Activated CD8-positive, alpha-beta T cell treated with anti-CD3 and anti-CD28 coated beads, Interleukin-2, amount 10 ng/mL, durations not matched to agents 7 days and 5 days (primary cell): ENCODE measurements at regions not wholly inside any gene's neighbourhood (a gene's known extent, or its start where the extent isn't known, plus 50 kb on each side); places are given as distances from the start of the nearest gene placed in this dataset.

Experiments
- ATAC-seq: fragments of 150-1000 bp; cut with Tn5 transposase; one replicate; pipeline ENCODE4 v1.10.0; 2021; ENCODE audit warnings: moderate library complexity
- CTCF ChIA-PET: fragments of 350-600 bp; sonication (Branson Sonifier 250); formaldehyde crosslinking; loops from one replicate; lab custom pipeline; 2021; ENCODE audit warnings: antibody characterized with exemption; lab: Charles Lee
- POLR2A ChIA-PET: fragments of 350-600 bp; sonication (Branson Sonifier 250); formaldehyde crosslinking; loops from one replicate; lab custom pipeline; 2021; ENCODE audit warnings: antibody characterized with exemption; lab: Charles Lee
- DNase-seq: peaks from one replicate; pipeline ENCODE4 v3.0.0-alpha.2; 2020
- H3K27ac Mint-ChIP-seq: one replicate; pipeline ENCODE4 v1.8.0; 2021; ENCODE audit warnings: mild to moderate bottlenecking, mixed read lengths
- H3K27me3 Mint-ChIP-seq: one replicate; pipeline ENCODE4 v1.8.0; 2021; ENCODE audit warnings: low read depth, mixed read lengths
- H3K36me3 Mint-ChIP-seq: one replicate; pipeline ENCODE4 v1.8.0; 2021; ENCODE audit warnings: low read depth, mixed read lengths
- H3K4me1 Mint-ChIP-seq: one replicate; pipeline ENCODE4 v1.8.0; 2021; ENCODE audit warnings: low read depth, mixed read lengths
- H3K4me3 Mint-ChIP-seq: one replicate; pipeline ENCODE4 v1.8.0; 2021; ENCODE audit warnings: mild to moderate bottlenecking, mixed read lengths
- H3K9me3 Mint-ChIP-seq: one replicate; pipeline ENCODE4 v1.8.0; 2022; ENCODE audit warnings: mixed read lengths; ENCODE audit not compliant: insufficient read depth

- ATAC-seq = no peak
These were observed 202.1 kb upstream of the KLF4 start for GRCh38 chr9:107691664-107692063.

DNA sequence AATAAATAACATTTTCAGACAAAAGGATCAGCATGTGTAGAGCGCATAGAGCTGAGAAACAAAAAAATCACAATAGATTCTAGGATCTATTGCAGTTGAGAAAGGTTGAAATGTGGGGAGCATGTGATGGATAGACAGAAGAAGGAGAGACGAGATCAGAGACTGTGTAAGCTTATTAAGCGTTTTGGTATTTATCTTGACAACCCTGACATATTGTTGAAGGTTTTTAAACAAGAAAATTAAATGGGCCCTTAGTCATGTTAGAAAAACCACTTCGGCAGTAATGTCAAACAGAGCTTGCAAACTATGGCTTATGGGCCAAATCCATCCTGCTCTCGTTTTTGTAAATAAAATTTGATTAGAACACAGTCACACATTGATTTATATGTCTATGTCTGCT lies 200.5 kb upstream of the KLF4 start:
- H3K9me3 Mint-ChIP-seq = no peaks in the 10 kb centered on the region
- no peak for ATAC-seq
- H3K4me3 Mint-ChIP-seq = no peak overlapping the region
- H3K4me1 Mint-ChIP-seq = no peaks in the 10 kb centered on the region
- H3K27me3 Mint-ChIP-seq = no peaks in the 10 kb centered on the region
- POLR2A ChIA-PET = no interaction called here
- DNase-seq = no peak
- H3K36me3 Mint-ChIP-seq = no peaks in the 10 kb centered on the region
- CTCF ChIA-PET = no interaction called here
- no peak overlapping the region for H3K27ac Mint-ChIP-seq

More at GRCh38 chr9:107691664-107692063, 202.1 kb upstream of the KLF4 start:
- DNase-seq = no peak
- no peaks in the 10 kb centered on the region for H3K36me3 Mint-ChIP-seq
- no peak overlapping the region for H3K4me3 Mint-ChIP-seq
- ChIA-PET CTCF (no interaction called here), POLR2A (no interaction called here)
- H3K27me3 Mint-ChIP-seq = no peaks in the 10 kb centered on the region
- H3K9me3 Mint-ChIP-seq = no peaks in the 10 kb centered on the region
- H3K4me1 Mint-ChIP-seq = no peaks in the 10 kb centered on the region
- no peak overlapping the region for H3K27ac Mint-ChIP-seq

GRCh38 chr9:107688728-107689127 lies 199.2 kb upstream of the KLF4 start:
- Mint-ChIP-seq H3K27me3 (no peaks in the 10 kb centered on the region), H3K9me3 (no peaks in the 10 kb centered on the region), H3K4me3 (no peak overlapping the region), H3K4me1 (no peaks in the 10 kb centered on the region), H3K36me3 (no peaks in the 10 kb centered on the region), H3K27ac (no peak overlapping the region)
- CTCF ChIA-PET = no interaction called here
- POLR2A ChIA-PET = no interaction called here
- DNase-seq (no peak), ATAC-seq (no peak)

DNA sequence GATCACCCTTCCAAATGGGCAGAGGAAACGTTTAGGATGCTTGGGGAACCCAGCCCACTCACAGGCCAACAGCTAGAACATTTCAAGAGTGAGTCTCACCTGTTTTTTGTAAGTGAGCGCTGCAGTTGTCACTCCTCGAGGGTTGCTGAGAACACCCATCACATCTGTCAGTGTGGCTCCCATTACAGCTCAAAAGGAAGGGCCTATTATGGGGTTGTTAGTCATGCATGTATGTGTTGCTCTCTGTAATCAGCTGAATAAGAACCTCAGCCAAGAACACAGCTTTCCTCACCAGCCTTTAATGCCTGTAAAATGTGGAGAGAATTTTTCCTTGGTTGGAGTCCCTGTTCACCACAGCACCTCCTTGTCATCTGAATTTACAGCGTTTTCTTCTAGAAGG lies 196.3 kb upstream of the KLF4 start:
- Mint-ChIP-seq H3K27ac (no peak overlapping the region), H3K4me1 (no peaks in the 10 kb centered on the region), H3K36me3 (no peaks in the 10 kb centered on the region), H3K9me3 (no peaks in the 10 kb centered on the region), H3K27me3 (no peaks in the 10 kb centered on the region), H3K4me3 (no peak overlapping the region)
- ChIA-PET POLR2A (no interaction called here), CTCF (no interaction called here)
- ATAC-seq (no peak), DNase-seq (no peak)

DNA sequence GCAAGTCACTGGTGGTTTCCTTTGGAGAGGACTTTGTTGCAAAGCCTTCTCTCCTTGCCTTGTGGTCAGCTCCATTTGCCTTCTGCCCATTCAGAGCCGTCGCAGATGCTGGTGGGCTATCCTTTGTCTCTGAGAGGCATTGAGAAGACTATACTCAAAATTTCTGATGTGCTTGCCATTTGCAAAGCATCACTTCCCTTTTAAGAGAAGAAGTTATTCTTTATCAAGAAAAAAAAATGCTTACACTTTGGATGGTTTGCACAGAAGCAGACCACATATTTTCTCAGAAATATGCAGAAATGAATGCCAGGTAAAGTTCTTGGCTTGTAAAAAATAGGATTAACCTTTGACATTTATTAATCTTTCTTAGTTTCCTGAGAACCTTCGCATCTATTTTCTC lies 195.8 kb upstream of the KLF4 start:
- Mint-ChIP-seq H3K4me1 (no peaks in the 10 kb centered on the region), H3K36me3 (no peaks in the 10 kb centered on the region), H3K9me3 (no peaks in the 10 kb centered on the region), H3K27me3 (no peaks in the 10 kb centered on the region), H3K27ac (no peak overlapping the region), H3K4me3 (no peak overlapping the region)
- DNase-seq (no peak), ATAC-seq (no peak)
- ChIA-PET CTCF (no interaction called here), POLR2A (no interaction called here)

- H3K36me3 Mint-ChIP-seq = no peaks in the 10 kb centered on the region
- POLR2A ChIA-PET = no interaction called here
- DNase-seq = no peak
- CTCF ChIA-PET = no interaction called here
- H3K9me3 Mint-ChIP-seq = no peaks in the 10 kb centered on the region
- no peak for ATAC-seq
- no peak overlapping the region for H3K4me3 Mint-ChIP-seq
- no peaks in the 10 kb centered on the region for H3K27me3 Mint-ChIP-seq
- H3K27ac Mint-ChIP-seq = no peak overlapping the region
- H3K4me1 Mint-ChIP-seq = no peaks in the 10 kb centered on the region
These were observed 194.7 kb upstream of the KLF4 start for GRCh38 chr9:107684224-107684623.

GRCh38 chr9:107683566-107683965 lies 194.0 kb upstream of the KLF4 start:
- H3K4me1 Mint-ChIP-seq = no peaks in the 10 kb centered on the region
- no peak overlapping the region for H3K27ac Mint-ChIP-seq
- H3K36me3 Mint-ChIP-seq = no peaks in the 10 kb centered on the region
- POLR2A ChIA-PET = no interaction called here
- no peak for ATAC-seq
- no peak for DNase-seq
- H3K27me3 Mint-ChIP-seq = no peaks in the 10 kb centered on the region
- H3K4me3 Mint-ChIP-seq = no peak overlapping the region
- H3K9me3 Mint-ChIP-seq = no peaks in the 10 kb centered on the region
- CTCF ChIA-PET = no interaction called here

DNA sequence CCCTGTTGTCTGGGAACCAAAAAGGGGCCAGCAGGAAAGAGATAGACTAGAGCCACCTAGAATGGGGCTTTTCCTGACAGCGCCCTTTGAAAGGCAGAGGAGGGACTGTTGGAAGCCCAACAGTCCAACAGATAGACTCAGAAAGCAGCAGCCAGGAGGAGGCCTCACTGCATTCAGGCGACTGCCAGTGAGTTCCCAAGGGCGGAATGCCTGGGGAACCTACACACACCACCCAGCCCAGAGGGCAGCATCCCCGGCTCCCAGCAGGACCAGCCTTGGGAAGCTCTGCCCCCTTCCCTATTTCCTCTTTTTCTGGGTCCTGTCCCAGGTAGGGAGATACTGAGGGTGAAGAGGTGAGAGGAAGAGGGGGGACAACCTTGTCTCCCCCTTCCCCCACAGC lies 192.4 kb upstream of the KLF4 start:
- Mint-ChIP-seq H3K4me1 (no peaks in the 10 kb centered on the region), H3K27me3 (no peaks in the 10 kb centered on the region), H3K9me3 (no peaks in the 10 kb centered on the region), H3K36me3 (no peaks in the 10 kb centered on the region), H3K27ac (no peak overlapping the region), H3K4me3 (no peak overlapping the region)
- POLR2A ChIA-PET = no interaction called here
- no peak for DNase-seq
- no peak for ATAC-seq
- CTCF ChIA-PET = no interaction called here

DNA sequence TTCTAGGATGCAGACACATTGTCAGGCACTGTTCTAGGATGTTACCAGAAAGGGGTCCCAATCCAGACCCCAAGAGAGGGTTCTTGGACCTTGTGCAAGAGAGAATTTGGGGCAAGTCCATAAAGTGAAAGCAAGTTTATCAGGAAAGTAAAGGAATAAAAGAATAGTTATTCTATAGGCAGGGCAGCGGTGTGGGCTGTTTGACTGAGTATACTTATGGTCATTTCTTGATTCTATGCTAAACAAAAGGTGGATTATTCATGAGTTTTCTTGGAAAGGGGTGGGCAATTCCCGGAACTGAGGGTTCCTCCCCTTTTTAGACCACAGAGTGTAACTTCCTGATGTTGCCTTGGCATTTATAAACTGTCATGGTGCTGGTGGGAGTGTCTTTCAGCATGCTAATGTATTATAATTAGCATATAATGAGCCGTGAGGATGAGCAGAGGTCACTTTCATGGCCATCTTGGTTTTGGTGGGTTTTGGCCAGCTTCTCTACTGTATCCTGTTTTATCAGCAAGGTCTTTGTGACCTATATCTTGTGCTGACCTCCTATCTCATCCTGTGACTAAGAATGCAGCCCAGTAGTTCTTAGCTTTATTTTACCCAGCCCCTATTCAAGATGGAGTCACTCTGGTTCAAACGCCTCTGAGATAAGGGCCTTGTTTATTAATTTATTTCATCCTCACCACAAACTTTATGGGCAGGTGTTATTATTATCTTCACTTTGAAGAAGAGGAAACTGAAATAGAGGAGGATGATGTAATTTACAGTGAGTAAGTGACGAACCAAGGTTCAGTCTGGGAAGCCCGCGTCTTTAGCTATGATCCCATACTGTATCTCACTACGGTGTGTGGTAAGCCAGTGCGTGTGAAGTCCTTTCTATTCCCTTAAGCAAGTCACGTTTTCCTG lies 186.0 kb upstream of the KLF4 start:
- Mint-ChIP-seq H3K36me3 (no peaks in the 10 kb centered on the region), H3K4me1 (peaks cover 2% of the 10 kb centered on the region), H3K9me3 (no peaks in the 10 kb centered on the region), H3K4me3 (no peak overlapping the region), H3K27me3 (no peaks in the 10 kb centered on the region), H3K27ac (no peak overlapping the region)
- DNase-seq (no peak), ATAC-seq (no peak)
- ChIA-PET POLR2A (interaction anchor here (0.6 kb wide), 1 partner anchor 105 kb away, joined by 6 read pairs; no protein-coding TSS in a partner anchor), CTCF (no interaction called here)

- H3K4me1 Mint-ChIP-seq = peaks cover 2% of the 10 kb centered on the region
- CTCF ChIA-PET = no interaction called here
- POLR2A ChIA-PET = no interaction called here
- H3K27ac Mint-ChIP-seq = no peak overlapping the region
- no peaks in the 10 kb centered on the region for H3K27me3 Mint-ChIP-seq
- no peaks in the 10 kb centered on the region for H3K9me3 Mint-ChIP-seq
- ATAC-seq (no peak), DNase-seq (no peak)
- no peak overlapping the region for H3K4me3 Mint-ChIP-seq
- no peaks in the 10 kb centered on the region for H3K36me3 Mint-ChIP-seq
These were observed 185.2 kb upstream of the KLF4 start for GRCh38 chr9:107674721-107675277.

DNA sequence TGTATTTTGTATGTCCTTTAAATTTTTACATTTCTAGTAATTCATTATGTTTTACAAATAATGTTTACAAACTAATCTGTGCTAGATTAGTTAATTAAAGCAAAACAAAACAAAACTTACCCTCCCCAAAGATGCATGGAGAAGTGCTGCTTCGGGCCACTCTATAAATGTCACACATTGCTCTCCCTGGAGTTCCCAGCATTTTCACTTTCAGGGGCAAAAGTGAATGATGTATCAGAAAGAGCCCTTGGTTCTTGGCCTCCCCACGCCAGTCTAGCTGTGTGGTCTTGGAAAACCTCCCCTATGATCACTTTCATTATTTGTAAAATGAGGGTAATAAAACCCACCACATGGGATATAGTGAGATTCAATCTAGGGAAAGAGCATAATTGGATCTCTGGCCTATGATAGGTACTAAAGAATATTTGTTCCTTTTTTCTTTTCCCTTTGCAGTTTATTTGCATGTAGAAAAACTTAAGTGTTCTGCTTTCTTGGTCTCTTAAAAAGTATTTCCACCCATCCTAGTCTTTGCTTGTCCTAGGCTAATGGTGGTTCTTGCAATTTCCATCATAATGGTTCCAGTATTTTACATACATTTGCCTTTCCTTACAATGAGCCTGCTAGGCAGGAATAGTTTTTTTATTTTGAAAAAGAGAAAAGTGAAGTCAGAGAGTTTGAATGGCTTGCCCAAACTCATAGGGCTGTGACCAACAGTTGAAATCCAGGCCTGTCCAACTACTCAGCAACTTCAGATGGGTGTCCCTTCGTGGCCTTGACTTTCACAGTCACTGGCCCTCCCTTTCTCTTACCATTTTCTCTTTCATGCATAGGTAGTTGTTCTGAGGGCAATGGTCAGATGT lies 184.5 kb upstream of the KLF4 start:
- no peaks in the 10 kb centered on the region for H3K27me3 Mint-ChIP-seq
- H3K9me3 Mint-ChIP-seq = no peaks in the 10 kb centered on the region
- peaks cover 2% of the 10 kb centered on the region for H3K4me1 Mint-ChIP-seq
- H3K36me3 Mint-ChIP-seq = no peaks in the 10 kb centered on the region
- ChIA-PET CTCF (no interaction called here), POLR2A (no interaction called here)
- H3K27ac Mint-ChIP-seq = no peak overlapping the region
- DNase-seq (no peak), ATAC-seq (no peak)
- no peak overlapping the region for H3K4me3 Mint-ChIP-seq

DNA sequence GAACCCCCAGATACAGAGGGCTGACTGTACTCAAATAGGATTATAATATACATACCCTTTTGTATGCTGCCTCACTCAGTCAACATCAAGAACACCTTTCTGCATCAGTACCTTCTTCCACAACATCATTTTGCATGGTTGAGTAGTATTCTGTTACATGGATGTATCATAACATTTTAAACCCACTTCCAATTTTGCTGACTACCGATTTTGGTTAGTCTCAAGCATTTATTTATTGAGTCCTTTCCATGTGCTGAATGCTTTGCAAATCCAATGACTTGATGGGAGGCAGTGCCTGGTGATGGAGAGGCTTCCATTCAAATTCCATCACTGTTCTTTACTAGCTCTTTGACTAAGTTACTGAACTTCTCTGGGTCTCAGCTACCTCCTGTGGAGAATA lies 182.0 kb upstream of the KLF4 start:
- ChIA-PET POLR2A (no interaction called here), CTCF (no interaction called here)
- H3K9me3 Mint-ChIP-seq = no peaks in the 10 kb centered on the region
- no peak for ATAC-seq
- no peak for DNase-seq
- H3K27me3 Mint-ChIP-seq = no peaks in the 10 kb centered on the region
- no peaks in the 10 kb centered on the region for H3K36me3 Mint-ChIP-seq
- H3K4me1 Mint-ChIP-seq = peaks cover 2% of the 10 kb centered on the region
- H3K4me3 Mint-ChIP-seq = no peak overlapping the region
- H3K27ac Mint-ChIP-seq = no peak overlapping the region
